Testis (tissue), 2 donors: ENCODE measurements at regions not wholly inside any gene's neighbourhood (a gene's known extent, or its start where the extent isn't known, plus 50 kb on each side); places are given as distances from the start of the nearest gene placed in this dataset.

Source experiments
- CTCF ChIP-seq, 3 experiments: fragments of 450-650 bp in 2 of 3; fragments of 200-600 bp in 1 of 3; sonication (generic) in 1 of 3; IDR thresholded peaks; one replicate each; pipeline ENCODE4 v1.5.1; 2016 to 2019; ENCODE audit warnings: antibody characterized with exemption in 3 of 3, mild to moderate bottlenecking in 2 of 3, moderate library complexity in 1 of 3
- POLR2A ChIP-seq: fragments of 450-650 bp; IDR thresholded peaks from one replicate; pipeline ENCODE4 v1.6.1; 2017; ENCODE audit warnings: antibody characterized with exemption, mild to moderate bottlenecking, moderate library complexity

GRCh38 chr2:2703172-2703571, 372.1 kb upstream of the MYT1L start:
- TF ChIP-seq CTCF (IDR thresholded peaks at IDR 0.05) (no peak), POLR2A (no peak)
